Stimulated activated CD4-positive, alpha-beta T cell treated with anti-CD3 and anti-CD28 coated beads, Interleukin-4, amount 100 ng/mL, for 4 hours (primary cell): ENCODE measurements at regions not wholly inside any gene's neighbourhood (a gene's known extent, or its start where the extent isn't known, plus 50 kb on each side); places are given as distances from the start of the nearest gene placed in this dataset.
"Not testable (repeated sequence)": the region's sequence is repeated elsewhere in the genome, so short reads cannot be mapped to it uniquely, and the experiment has no call there.

Source experiments
- DNase-seq, 2 experiments: peaks; one replicate each; pipeline ENCODE4 v3.0.0-alpha.2; 2020

GRCh38 chr14:54010981-54011380 is 54.4 kb upstream of the BMP4 start:
- no peak for DNase-seq

GRCh38 chr14:54023027-54023426 is 66.4 kb upstream of the BMP4 start:
- DNase-seq: no peak

DNA sequence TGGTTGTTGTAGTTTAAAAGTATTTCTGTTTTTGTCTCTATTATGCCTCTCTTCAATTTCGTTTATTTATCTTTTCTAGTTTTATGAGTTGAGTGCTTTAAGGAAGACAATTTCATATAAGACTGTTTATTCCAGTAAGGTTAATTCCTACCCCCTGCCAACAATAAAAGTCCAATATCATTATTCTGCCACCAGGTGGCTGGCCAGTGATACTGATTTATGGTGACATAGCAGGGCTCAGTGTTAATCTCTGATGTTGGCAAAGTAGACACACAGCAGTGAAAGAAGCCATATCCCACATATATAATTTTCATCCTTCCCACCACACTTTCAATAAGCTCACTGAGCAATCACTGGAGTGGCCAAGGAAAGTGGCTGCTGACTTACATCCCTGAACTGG is 69.0 kb upstream of the BMP4 start:
- DNase-seq: no peak

DNA sequence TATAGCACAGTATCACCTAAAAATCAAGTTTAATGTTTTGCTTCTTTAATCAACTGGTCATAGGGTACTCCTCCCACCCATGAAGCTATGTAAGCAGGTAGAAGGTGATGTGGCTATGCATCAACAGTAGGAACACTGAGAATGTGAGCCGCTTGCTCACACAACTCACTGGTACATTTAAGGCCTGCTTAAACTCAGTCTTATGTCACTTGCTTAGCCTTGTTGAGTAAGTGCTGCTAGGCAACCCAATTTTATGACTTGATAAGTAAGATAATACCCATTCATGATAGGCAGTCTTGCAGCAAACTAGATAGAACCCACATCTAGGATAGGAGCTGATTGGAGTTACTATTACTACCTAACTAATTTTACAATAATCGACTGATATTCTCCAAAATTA is 70.0 kb upstream of the BMP4 start:
- DNase-seq: no peak

DNA sequence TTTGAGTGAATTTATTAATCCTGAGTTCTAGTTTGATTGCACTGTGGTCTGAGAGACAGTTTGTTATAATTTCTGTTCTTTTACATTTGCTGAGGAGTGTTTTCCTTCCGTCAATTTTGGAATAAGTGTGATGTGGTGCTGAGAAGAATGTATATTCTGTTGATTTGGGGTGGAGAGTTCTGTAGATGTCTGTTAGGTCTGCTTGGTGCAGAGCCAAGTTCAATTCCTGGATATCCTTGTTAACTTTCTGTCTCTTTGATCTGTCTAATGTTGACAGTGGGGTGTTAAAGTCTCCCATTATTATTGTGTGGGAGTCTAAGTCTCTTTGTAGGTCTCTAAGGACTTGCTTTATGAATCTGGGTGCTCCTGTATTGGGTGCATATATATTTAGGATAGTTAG is 74.4 kb upstream of the BMP4 start:
- not testable (repeated sequence) for DNase-seq

GRCh38 chr14:54033285-54033684 is 76.7 kb upstream of the BMP4 start:
- not testable (repeated sequence) for DNase-seq

GRCh38 chr14:54038724-54039123 is 82.1 kb upstream of the BMP4 start:
- no peak for DNase-seq

GRCh38 chr14:54039311-54039710 is 82.7 kb upstream of the BMP4 start:
- no peak for DNase-seq

GRCh38 chr14:54040846-54041245 is 84.2 kb upstream of the BMP4 start:
- DNase-seq: no peak

- DNase-seq: no peak
These were observed 89.6 kb upstream of the BMP4 start for GRCh38 chr14:54046250-54046649.

- no peak for DNase-seq
These were observed 91.2 kb upstream of the BMP4 start for GRCh38 chr14:54047645-54048308.

- no peak for DNase-seq
These were observed 91.7 kb upstream of the BMP4 start for GRCh38 chr14:54048311-54048710.

DNA sequence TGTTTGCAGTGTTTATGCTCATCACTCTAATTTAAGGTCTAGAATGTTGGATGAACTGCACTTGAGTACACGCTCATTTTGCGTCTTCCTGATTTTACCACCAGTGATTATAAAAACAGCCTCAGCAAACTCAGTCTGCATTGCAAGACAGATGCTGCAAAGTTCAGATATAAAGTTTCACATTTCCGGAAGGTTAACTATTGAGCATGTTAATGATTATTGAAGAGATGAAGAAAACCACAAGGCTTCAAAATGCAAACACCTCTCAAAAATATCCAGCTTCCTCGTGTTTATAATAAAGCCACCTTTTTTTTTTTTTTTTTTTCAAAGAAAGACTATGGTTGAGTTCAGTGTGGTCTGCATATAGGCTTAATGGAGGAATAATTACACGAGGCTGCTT is 92.1 kb upstream of the BMP4 start:
- DNase-seq: no peak

DNA sequence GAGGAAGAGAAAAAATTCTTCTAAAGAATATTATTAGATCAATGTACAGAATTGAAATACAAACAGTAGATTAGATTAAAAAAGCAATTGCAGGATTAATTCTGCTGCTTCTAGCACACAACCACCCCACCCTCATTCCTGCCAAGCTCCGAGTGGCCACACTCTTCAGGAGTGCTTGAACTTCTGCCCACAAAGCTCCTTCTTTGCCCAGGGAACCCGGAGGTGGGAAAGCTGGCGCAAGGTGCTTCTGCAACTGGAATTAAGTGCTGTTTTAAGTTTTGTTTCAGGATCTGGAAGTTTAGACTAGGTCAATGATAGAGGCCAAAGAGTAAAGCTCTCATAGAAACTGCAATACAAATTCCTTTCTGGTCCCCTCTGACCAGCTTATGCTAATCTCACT is 94.1 kb upstream of the BMP4 start:
- no peak for DNase-seq

DNA sequence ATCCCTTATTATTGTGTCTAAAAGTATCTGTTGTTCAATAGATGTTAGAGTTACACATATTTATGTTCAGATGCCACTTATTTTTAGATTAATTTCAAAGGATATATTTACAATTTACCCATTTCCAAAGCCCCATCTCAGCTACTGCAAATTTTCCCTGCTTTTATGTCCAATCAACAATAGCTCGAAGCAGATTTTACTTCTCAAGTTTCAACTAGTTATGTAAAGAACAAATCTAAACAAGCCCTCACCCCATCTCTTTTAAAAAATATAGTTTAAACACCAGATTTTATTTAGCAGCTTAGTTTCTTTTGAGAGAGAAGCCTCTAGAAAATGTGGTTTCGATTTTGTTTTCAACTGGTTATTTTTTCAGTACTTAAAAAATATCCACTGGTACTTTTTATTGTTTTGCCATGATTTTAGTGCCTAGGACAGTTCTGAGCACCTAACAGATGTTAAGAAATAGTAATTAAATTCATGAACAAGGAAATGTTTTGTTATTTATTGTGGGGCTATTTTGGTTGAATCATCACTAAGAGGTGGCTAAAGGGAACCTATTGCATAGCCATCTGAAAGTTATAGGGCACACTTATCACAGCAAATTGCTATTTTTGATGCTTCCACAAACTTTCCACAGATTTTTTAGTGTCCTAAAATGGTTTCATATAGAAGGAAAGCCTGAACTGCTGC is 96.2 kb upstream of the BMP4 start:
- DNase-seq: no peak

GRCh38 chr14:54053386-54053745 is 96.7 kb upstream of the BMP4 start:
- no peak for DNase-seq

DNA sequence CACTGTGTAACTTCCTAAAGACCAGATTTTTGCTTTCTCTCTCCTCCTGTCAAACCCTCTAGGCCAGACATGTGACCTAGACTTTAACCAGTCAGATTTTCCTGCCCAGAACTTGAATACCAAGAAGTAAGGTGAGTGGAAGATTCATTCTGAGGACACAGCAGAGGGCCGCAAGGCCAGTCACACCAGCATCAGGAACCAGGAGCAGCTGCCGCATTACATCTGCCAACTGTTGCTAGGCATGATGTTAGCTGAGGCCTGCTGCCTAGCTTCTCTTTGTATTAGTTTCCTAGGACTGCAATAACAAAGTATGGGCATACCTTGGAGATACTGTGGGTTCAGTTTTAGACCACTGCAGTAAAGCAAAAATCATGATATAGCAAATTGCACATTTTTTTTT is 101.9 kb upstream of the BMP4 start:
- DNase-seq: no peak

DNA sequence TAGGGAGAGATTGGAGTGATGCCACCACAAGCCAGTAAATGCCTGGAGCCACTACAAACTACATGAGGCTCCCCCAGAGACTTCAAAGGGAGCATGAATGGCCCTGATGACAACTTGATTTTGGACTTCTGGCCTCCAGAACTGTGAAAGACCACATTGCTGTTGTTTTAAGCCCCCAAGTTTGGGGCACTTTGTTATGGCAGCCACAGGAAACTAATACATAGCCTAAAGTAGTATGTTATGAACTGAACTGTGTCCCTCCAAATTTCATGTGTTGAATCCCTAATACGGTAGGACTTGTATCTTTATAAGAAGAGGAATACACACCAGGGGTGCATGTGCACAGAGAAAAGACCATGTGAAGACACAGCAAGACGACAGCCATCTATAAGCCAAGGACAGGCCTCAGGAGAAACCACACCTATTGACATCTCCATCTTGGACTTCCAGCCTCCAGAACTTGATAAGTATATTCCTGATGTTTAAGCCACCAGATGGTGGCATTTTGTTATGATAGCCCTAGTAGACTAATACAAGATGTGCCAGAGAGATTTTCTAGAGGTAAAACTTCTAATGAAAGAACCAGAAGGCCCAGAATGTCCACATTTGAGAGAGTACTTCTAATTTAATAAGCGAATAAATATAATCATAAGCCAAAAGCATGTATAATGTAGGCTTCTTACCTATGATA is 127.1 kb upstream of the BMP4 start:
- DNase-seq: no peak

DNA sequence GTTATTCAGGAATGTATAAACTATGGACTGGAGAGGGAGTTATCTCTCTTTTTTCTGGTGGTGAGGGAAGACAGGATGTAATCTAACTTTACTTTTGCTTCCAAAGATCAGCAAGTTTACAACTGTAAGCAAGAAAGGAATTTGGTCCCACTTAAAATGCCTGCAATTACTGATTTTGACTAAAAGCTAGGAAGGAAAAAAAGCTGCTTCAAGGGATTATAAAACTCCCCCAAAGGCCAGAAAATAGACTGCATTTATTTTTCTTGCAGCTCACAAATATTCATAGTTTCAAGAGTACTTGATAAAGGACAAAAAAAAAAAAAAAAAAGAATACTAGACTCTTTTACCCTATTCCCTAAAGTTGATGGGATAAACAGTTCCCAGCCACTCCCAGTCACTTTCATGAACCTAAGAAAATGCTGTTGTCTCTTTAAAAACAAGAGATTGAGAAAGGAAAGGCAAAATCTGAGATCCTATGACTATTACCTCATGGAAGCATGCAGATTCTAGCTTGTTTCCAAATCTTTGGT is 128.7 kb upstream of the BMP4 start:
- no peak for DNase-seq

GRCh38 chr14:54085841-54086240 is 129.2 kb upstream of the BMP4 start:
- DNase-seq: no peak

DNA sequence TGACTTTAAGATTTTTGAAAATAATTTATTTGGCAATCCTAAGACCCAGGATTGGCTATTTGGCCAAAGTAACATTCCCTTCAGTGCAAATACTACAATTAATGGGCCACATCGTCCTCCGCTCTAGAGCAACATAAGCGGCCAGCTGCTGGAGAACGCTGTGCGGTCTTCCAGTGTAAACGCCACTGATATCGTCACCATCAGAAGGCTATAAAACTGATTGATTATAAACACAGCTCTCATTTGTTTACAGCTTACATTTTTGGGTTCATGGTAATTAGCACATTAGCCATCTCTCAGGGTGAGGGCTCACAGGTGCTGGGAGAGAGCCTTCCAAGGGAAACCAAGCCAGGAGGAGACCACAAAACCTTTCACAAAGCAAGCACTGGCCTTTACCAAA is 130.1 kb upstream of the BMP4 start:
- DNase-seq: no peak

GRCh38 chr14:54087376-54087775 is 130.8 kb upstream of the BMP4 start:
- DNase-seq: no peak

DNA sequence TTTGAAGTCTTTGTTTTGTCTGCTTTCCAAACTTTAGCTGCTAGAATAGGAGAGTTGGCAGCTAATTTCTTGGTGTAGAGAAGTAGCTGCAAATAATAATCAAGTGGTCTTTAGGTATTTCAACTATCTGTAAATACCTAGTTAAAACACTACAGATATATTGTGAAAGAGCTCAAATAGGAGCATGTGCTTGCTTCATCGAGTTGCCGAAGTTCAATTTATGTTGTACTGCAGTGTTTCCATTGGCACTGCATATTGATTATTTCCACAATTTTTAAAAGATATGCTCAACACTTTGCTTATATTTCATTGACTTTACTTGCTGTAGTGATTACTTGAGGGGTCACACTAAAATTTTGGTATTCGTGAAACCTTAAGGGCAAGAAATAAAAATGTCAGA is 131.6 kb upstream of the BMP4 start:
- DNase-seq: no peak

DNA sequence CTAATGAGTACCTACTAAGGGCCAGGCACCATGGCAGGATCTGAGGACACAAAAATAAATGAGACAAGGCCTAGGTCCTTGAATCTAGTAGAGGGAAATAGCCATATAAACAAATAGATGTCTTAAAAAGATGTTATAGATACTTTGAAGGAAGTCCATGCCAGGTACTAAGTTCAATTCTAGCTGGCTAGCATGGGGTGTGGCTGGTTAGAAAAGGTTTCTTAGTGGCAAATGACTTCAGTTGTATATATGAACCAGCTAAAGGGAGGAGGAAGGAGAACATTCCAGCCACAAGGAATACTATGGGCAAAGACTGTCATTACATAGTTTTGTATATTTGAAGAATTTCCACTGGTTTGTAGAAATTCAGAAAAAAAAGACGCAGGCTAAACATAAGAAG is 133.6 kb upstream of the BMP4 start:
- no peak for DNase-seq
